ENCODE measurements at regions not wholly inside any gene's neighbourhood (a gene's known extent, or its start where the extent isn't known, plus 50 kb on each side); places are given as distances from the start of the nearest gene placed in this dataset.

GRCh38 chr11:97966901-97967300, 1053.8 kb upstream of the CNTN5 start:
- TF ChIP-seq CTCF (conservative IDR thresholded peaks at IDR 0.05; ENCODE audit: low read depth, low read length), result no peak
- no peak for TF ChIP-seq EZH2 (IDR thresholded peaks at IDR 0.05; ENCODE audit: borderline replicate concordance, low read depth, low read length, poor library complexity, severe bottlenecking)

Data from A673 (cell line).